T47D (cell line): ENCODE measurements at regions not wholly inside any gene's neighbourhood (a gene's known extent, or its start where the extent isn't known, plus 50 kb on each side); places are given as distances from the start of the nearest gene placed in this dataset.
A peak's percentile ranks its signal among the peaks of the same experiment; 100 is the strongest.

Experiments
- DNase-seq, 2 experiments: peaks; one replicate each; pipeline versions ENCODE4 v3.0.0 to v3.0.0-alpha.2; 2011 to 2012; ENCODE audit warnings: low read depth in 1 of 2, low spot score in 1 of 2
- JUND ChIP-seq: IDR thresholded peaks from 2 replicates; pipeline ENCODE4 v1.6.1; 2012; ENCODE audit warnings: low read depth
- in situ Hi-C: cut with HindIII; loops from 2 replicates; pipeline ENCODE4 v1.10.0; 2016; ENCODE audit warnings: low sequenced_read_pairs, low pct_unique_long_range_greater_than_20kb

- in situ Hi-C loops = no loop called here
- no peak for DNase-seq
- no peak for TF ChIP-seq JUND
Measured at GRCh38 chr11:42552786-42553185, 759.0 kb upstream of the API5 start.

GRCh38 chr11:42555190-42555589 lies 756.6 kb upstream of the API5 start:
- TF ChIP-seq JUND = no peak
- in situ Hi-C loops = no loop called here
- DNase-seq = no peak

GRCh38 chr11:42571131-42571877 lies 740.5 kb upstream of the API5 start:
- TF ChIP-seq JUND = no peak
- in situ Hi-C loops = no loop called here
- DNase-seq = no peak

- in situ Hi-C loops = no loop called here
- DNase-seq = no peak
- TF ChIP-seq JUND = no peak
Measured at GRCh38 chr11:42571878-42572610, 739.8 kb upstream of the API5 start.

- TF ChIP-seq JUND = no peak
- no peak for DNase-seq
- in situ Hi-C loops = no loop called here
Measured at GRCh38 chr11:42576318-42576717, 735.5 kb upstream of the API5 start.

GRCh38 chr11:42589286-42589685 lies 722.5 kb upstream of the API5 start:
- in situ Hi-C loops = no loop called here
- no peak for TF ChIP-seq JUND
- DNase-seq = no peak

- in situ Hi-C loops = no loop called here
- no peak for DNase-seq
- TF ChIP-seq JUND = no peak
Measured at GRCh38 chr11:42591841-42592240, 720.0 kb upstream of the API5 start.

GRCh38 chr11:42593441-42593840 lies 718.4 kb upstream of the API5 start:
- TF ChIP-seq JUND = no peak
- DNase-seq = no peak
- in situ Hi-C loops = no loop called here

- no peak for DNase-seq
- TF ChIP-seq JUND = no peak
- in situ Hi-C loops = no loop called here
Measured at GRCh38 chr11:42595876-42596275, 715.9 kb upstream of the API5 start.

- in situ Hi-C loops = no loop called here
- no peak for TF ChIP-seq JUND
- no peak for DNase-seq
Measured at GRCh38 chr11:42596576-42597145, 715.1 kb upstream of the API5 start.

- TF ChIP-seq JUND = no peak
- in situ Hi-C loops = no loop called here
- no peak for DNase-seq
Measured at GRCh38 chr11:42598341-42598740, 713.5 kb upstream of the API5 start.

- peak in 1 of 2 experiments; percentile 8 for DNase-seq
- TF ChIP-seq JUND = no peak
- in situ Hi-C loops = no loop called here
Measured at GRCh38 chr11:42620796-42621195, 691.0 kb upstream of the API5 start.
